Lung microvascular endothelial cell (primary cell): ENCODE measurements at regions not wholly inside any gene's neighbourhood (a gene's known extent, or its start where the extent isn't known, plus 50 kb on each side); places are given as distances from the start of the nearest gene placed in this dataset.
A peak's percentile ranks its signal among the peaks of the same experiment; 100 is the strongest.

Experiments used
- DNase-seq, 2 donors: peaks; one replicate each; pipeline versions ENCODE4 v3.0.0 to v3.0.0-alpha.2; 2010; ENCODE audit warnings: low read depth in 2 of 2

- DNase-seq: peak in 1 of 2 donors; percentile 58
Observed at GRCh38 chr17:68812876-68813584, 142.2 kb downstream of the ABCA8 start.

- no peak for DNase-seq
Observed at GRCh38 chr17:68809148-68809547, 146.0 kb downstream of the ABCA8 start.

DNA sequence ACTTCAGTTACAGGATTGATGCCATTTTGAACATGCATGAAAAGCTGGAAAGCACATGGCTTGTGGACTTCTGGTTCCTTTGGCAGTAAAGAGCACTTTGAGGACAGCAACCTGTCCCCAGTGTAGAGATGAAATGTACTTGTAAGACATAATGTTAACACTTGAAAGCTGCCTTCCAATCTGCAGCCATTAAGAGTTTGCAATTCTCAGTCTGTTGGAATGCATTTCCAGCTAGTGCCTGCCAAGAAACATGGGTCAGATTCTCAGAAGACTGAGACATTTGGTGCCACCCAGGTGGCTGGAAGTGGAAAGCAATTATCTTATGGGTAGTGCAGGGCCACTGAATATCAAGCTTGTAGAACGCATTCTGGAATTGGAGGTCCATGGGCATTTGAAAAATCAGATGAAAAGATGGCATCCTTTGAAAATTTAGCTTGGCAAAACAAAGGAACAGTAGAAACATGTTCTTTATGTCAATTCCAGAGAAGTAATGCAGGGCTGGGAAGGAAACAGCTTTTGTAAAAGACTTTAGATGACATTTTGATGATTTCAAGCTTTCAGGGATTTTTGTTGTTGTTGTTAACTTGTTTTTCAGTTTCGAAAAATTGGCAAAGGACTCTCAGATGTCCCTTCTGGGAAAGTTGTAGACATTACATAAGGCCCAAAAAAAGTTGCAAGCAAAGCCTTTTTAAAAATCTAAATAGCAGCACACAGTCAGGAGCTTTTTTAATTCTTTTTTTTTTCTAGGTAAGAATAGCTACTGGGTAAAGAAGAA lies 147.0 kb downstream of the ABCA8 start:
- DNase-seq: no peak

GRCh38 chr17:68805609-68806008 lies 149.6 kb downstream of the ABCA8 start:
- DNase-seq: no peak

DNA sequence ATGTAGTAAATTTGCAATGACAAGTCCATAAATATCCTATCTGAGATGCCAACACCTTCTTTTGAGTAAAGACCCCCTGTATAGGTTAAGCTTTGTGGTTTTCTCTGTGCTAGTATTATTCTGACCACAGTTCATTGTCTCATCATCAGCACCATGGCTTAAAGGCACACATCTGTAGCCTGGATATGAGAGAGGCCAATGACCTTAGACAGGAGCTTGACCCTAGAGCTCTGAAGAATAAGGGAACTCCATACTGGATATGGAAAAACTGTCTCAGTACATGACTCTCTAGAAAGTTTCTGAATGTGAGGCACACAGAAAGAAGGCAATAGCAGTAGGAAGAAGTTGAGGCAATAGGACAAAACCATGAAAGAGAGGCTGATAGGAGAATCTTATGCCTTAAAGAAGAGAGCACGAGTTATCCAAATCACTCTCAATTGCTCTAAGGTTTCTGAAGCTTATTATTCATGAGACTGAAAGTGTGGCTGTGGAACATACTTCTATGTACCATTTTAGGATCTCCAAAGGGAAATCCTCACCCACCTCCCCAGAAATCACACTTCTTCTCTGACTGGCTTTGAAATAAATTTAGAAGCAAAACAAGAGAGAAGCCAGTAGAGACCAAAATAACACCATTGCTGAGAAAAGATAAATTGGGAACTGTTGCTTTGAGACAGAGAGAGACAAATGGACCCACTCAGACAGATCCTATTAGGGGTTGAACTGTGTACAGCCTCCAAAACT lies 150.2 kb downstream of the ABCA8 start:
- no peak for DNase-seq

DNA sequence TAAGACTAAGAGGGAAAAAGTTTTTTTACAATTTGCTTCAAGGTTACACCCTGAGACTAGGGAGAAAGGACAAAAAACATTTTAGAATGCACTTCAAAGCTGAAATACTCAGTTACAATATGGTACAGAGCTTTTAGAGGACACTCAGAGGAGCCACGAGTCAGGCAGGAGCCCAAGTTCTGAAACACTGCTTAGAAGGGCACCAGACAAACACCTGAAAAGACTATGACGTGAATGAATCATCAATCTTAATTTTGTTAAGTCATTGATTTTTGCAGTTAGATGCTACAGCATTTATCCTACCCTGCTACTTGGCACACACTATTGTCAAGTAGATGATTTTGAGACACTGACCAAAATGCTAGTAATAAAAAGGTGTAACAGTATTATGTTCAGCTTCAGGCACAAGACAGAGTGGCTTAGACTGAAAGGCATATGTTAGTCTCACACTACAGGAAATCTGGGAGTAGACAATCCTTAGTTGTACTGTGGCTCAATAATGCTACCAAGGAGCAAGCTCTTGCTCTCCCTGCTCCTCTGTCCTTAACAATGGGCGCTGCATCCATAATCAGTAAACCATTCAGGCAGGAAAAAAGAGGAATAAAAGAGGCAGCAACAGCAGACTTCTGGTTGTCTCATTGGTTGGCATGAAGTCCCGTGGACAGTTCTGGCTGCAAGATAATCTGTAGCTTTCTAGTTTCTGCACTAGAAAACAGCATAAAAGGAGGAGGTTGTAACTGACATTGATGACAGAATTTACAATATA lies 151.8 kb downstream of the ABCA8 start:
- no peak for DNase-seq

DNA sequence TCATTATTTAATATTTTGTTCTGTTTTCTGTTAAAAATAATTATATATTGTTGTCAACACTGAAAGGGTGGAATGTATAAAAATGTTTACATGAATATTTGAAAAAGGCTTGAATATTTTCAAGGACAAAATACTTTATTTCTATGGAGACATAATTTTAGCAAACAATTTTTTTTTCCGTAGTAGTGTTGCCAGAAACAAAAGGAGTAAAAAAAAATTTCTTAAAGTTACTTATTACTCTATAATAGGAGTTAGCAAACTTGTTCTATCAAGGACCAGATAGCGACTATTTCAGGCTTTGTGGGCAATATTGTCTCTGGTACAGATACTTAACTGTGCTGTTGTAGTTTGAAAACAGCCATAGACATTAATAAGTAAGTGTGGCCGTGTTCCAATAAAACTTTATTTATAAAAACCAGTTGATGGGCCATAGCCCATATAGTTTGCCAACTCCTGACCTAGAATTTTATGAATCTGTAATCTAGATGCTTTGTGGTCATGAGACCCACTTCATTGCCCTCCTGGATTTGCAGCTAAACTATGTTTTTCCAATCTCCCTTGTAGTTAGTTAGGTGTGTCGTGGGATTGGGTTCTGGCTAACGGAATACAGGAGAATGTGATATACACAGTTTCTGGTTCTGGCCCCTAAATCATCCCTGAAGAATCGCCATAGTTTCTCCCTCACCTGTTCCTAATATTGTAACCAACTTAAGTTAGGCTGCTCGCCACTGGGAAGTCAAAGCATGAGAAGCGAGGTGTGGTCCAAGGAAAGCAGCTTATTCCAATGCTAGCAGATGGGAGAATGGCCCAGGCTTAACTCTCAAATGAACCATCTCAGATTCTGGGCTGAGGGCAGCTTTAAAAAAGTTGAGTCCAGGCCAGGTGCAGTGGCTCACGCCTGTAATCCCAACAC lies 153.6 kb downstream of the ABCA8 start:
- no peak for DNase-seq

- no peak for DNase-seq
Observed at GRCh38 chr17:68800751-68801150, 154.4 kb downstream of the ABCA8 start.

DNA sequence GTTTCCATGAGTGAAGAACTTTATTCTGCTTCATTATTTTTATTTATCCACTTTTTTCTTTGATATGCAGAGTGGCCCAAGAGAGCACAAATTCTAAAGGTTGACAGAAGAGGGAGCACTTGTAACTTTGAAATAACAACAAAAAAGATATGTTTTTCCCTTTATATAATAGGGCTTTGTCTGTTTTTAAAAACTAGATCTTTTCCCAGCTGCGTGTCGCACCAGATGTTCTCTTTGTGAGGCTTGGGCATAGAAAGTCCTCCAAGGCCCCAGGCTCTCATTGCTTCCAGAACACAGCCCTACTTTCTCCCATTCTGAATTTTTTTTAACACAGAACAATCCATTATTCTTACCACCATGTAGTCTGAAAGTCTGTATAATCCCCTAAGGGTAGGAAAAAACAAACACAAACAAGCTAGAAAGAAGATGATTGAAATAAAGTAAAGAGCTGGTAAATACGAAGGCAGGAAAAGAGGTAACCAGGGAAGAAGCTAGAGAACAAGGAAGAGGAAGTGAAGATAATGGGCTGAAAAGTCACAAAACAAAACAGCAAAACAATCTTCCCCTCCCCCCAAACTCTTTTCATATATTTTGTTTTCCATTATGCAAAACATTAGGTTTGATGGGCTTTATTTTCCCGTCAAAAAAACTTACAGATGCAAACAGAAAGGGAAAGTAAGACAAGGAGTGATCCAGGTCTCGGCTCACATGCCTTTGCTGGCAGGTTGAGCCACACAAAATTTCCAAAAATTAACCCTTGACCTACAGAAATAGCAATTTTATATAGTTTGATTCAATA lies 160.4 kb downstream of the ABCA8 start:
- peak; percentile 68 to 72 for DNase-seq

DNA sequence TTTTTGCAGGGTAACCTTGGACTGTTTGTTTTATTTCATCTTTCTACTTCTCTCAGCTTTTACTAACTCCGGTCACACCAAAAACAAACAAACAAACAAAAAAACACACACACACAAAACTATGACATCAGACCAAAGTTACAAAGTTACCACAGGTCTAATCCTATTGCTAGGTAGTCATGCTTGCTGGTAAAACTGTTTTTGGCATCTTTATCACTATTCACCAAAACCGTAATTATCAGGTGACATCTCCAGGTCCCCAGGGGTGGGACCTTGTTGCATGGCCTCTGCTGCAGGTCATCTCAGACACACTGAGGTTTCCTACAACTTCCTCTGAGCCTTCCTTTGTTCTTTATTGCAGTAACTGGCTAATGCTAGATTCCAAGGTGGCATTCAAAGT lies 162.3 kb downstream of the ABCA8 start:
- no peak for DNase-seq

- no peak for DNase-seq
Observed at GRCh38 chr17:68792042-68792685, 163.0 kb downstream of the ABCA8 start.

GRCh38 chr17:68790931-68791330 lies 164.3 kb downstream of the ABCA8 start:
- no peak for DNase-seq

DNA sequence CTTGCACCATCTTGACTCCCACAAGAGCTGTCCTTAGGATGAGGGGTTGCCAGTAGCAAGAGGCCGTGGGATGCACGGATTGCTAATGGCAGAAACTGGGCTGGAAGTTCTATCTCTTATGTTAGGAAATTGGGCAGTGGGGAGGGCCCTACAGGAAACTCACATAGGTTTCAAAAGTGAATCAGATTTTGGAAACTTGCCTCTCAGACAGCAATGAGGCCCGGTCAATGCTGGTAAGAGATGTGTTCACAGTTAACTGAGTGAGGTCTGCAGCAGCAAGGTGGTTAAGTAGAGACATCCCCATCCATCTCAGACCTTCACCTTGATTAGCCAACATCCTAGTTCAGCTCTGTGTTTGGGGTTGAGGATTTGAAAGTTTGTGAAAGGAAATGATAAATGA lies 164.7 kb downstream of the ABCA8 start:
- no peak for DNase-seq

DNA sequence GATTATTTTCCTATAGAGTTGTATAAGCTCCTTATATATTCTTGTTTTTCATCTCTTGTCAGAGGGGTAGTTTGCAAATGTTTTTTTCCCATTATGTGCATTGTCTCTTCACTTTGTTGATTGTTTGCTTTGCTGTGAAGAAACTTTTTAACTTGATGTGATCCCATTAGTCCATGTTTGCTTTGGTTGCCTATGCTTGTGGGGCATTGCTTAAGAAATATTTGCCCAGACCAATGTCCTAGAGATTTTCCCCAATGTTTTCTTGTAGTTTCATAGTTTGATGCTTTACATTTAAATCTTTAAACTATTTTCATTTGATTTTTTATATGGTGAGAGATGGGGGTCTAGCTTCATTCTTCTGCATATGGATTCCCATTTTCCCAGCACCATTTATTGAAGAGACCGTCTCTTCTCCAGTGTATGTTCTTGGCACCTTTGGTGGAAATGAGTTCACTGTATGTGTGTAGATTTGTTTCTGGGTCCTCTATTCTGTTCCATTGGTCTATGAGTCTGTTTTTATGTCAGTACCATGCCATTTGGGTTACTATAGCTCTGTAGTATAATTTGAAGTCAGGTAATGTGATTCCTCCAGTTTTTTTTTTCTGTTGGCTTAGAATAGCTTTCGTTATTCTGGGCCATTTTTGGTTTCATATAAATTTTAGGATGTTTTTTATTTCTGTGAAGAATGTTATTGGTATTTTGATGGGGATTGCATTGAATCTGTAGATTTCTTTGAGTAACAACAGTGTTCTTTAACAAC lies 165.8 kb downstream of the ABCA8 start:
- no peak for DNase-seq

DNA sequence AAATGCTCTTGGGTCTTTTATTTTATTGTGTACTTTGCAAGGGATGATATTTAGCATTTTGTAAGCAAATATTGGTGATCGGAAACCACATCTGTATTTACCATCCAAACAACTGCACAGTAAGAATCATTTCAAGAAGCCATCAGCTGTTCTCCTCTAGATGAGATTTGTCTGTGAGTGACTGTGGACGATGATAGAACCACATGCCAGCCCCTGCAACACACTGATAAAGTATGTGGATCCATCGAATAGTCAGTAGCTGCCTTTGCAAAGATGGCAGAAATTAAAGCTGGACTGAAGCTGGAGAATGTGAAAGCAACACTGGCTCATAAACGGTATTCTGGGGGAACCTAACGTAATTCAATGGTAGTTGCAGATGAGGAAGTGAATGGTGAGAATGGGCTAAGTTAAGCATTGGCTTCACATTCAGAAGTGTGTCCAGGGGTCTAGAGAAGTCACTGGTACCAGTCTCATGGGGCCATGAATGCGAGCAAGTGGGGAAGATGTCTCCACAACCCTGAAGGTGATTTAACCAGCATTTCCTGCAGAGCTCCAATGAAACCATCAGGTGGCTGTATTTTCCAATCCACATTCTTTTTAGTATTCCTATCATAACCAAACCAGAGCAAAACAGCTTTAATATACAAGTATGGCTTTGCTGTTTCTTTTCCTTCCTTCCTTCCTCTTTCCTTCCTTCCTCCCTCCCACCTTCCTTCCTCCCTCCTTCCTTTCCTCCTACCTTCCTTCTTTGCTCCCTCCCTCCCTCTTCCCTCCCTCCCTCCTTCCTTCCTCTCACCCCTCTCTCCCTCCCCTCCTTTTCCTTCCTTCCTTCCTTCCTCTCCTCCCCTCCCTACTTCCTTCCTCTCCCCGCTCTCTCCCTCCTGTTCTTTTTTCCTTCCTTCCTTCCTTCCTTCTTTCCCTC lies 169.4 kb downstream of the ABCA8 start:
- no peak for DNase-seq

- DNase-seq: no peak
Observed at GRCh38 chr17:68784431-68784830, 170.8 kb downstream of the ABCA8 start.

GRCh38 chr17:68783861-68784260 lies 171.3 kb downstream of the ABCA8 start:
- no peak for DNase-seq
